ENCODE measurements at regions not wholly inside any gene's neighbourhood (a gene's known extent, or its start where the extent isn't known, plus 50 kb on each side); places are given as distances from the start of the nearest gene placed in this dataset.

- FAIRE-seq: no peak
Measured at GRCh38 chr2:40814616-40815015, 362.7 kb upstream of the SLC8A1 start.

- FAIRE-seq: no peak
Measured at GRCh38 chr2:40820319-40820718, 368.4 kb upstream of the SLC8A1 start.

- FAIRE-seq: no peak
Measured at GRCh38 chr2:40823478-40823877, 371.6 kb upstream of the SLC8A1 start.

- FAIRE-seq: no peak
Measured at GRCh38 chr2:40824278-40824677, 372.4 kb upstream of the SLC8A1 start.

- FAIRE-seq: no peak
Measured at GRCh38 chr2:40827392-40827791, 375.5 kb upstream of the SLC8A1 start.

- FAIRE-seq: no peak
Measured at GRCh38 chr2:40831321-40831873, 379.5 kb upstream of the SLC8A1 start.

- FAIRE-seq: no peak
Measured at GRCh38 chr2:40841856-40842255, 390.0 kb upstream of the SLC8A1 start.

GRCh38 chr2:40844353-40845277, 392.7 kb upstream of the SLC8A1 start:
- no peak for FAIRE-seq

GRCh38 chr2:40851661-40852060, 399.8 kb upstream of the SLC8A1 start:
- FAIRE-seq: no peak

- no peak for FAIRE-seq
Measured at GRCh38 chr2:40859617-40860016, 407.7 kb upstream of the SLC8A1 start.

- FAIRE-seq: no peak
Measured at GRCh38 chr2:40867829-40868228, 415.9 kb upstream of the SLC8A1 start.

GRCh38 chr2:40872580-40872979, 420.7 kb upstream of the SLC8A1 start:
- no peak for FAIRE-seq

- FAIRE-seq: no peak
Measured at GRCh38 chr2:40874380-40874779, 422.5 kb upstream of the SLC8A1 start.

GRCh38 chr2:40877734-40878288, 425.9 kb upstream of the SLC8A1 start:
- FAIRE-seq: no peak

- no peak for FAIRE-seq
Measured at GRCh38 chr2:40879305-40879704, 427.4 kb upstream of the SLC8A1 start.

- no peak for FAIRE-seq
Measured at GRCh38 chr2:40886100-40886499, 434.2 kb upstream of the SLC8A1 start.

GRCh38 chr2:40886655-40887054, 434.8 kb upstream of the SLC8A1 start:
- FAIRE-seq: no peak

GRCh38 chr2:40896358-40896757, 444.5 kb upstream of the SLC8A1 start:
- FAIRE-seq: no peak

- no peak for FAIRE-seq
Measured at GRCh38 chr2:40914666-40915065, 462.8 kb upstream of the SLC8A1 start.

- FAIRE-seq: no peak
Measured at GRCh38 chr2:40915651-40916050, 463.8 kb upstream of the SLC8A1 start.

- no peak for FAIRE-seq
Measured at GRCh38 chr2:40935349-40935748, 483.5 kb upstream of the SLC8A1 start.

- FAIRE-seq: no peak
Measured at GRCh38 chr2:40937284-40937683, 485.4 kb upstream of the SLC8A1 start.

GRCh38 chr2:40953341-40953740, 501.5 kb upstream of the SLC8A1 start:
- no peak for FAIRE-seq

GRCh38 chr2:40955042-40955441, 503.2 kb upstream of the SLC8A1 start:
- FAIRE-seq: no peak
